Epithelial cell of proximal tubule (primary cell): ENCODE measurements at regions not wholly inside any gene's neighbourhood (a gene's known extent, or its start where the extent isn't known, plus 50 kb on each side); places are given as distances from the start of the nearest gene placed in this dataset.

ENCODE experiments used
- DNase-seq: peaks from one replicate; pipeline ENCODE4 v3.0.0-alpha.2; 2011; ENCODE audit warnings: low read depth
- H3K4me3 ChIP-seq: 2 replicates; pipeline ENCODE4 v1.5.1; 2011; ENCODE audit warnings: low read depth, mild to moderate bottlenecking, low read length
- CTCF ChIP-seq: conservative IDR thresholded peaks from 2 replicates; pipeline ENCODE4 v1.5.1; 2012; ENCODE audit warnings: low read depth, mild to moderate bottlenecking, low read length

GRCh38 chr9:107648153-107648715 lies 158.7 kb upstream of the KLF4 start:
- H3K4me3 ChIP-seq: no peak overlapping the region
- DNase-seq: no peak
- TF ChIP-seq CTCF: no peak

- TF ChIP-seq CTCF: no peak
Measured at GRCh38 chr9:107647611-107648010, 158.0 kb upstream of the KLF4 start.

GRCh38 chr9:107647141-107647540 lies 157.6 kb upstream of the KLF4 start:
- no peak for TF ChIP-seq CTCF
- H3K4me3 ChIP-seq: no peak overlapping the region

More at GRCh38 chr9:107647611-107648010, 158.0 kb upstream of the KLF4 start:
- DNase-seq: no peak
- no peak overlapping the region for H3K4me3 ChIP-seq

GRCh38 chr9:107645464-107645833 lies 155.9 kb upstream of the KLF4 start:
- no peak overlapping the region for H3K4me3 ChIP-seq
- no peak for TF ChIP-seq CTCF
- DNase-seq: no peak

More at GRCh38 chr9:107647141-107647540, 157.6 kb upstream of the KLF4 start:
- DNase-seq: no peak

- no peak overlapping the region for H3K4me3 ChIP-seq
- DNase-seq: no peak
- TF ChIP-seq CTCF: no peak
Measured at GRCh38 chr9:107644733-107645463, 155.3 kb upstream of the KLF4 start.

- TF ChIP-seq CTCF: no peak
- no peak overlapping the region for H3K4me3 ChIP-seq
- no peak for DNase-seq
Measured at GRCh38 chr9:107639426-107639825, 149.9 kb upstream of the KLF4 start.
